ENCODE measurements at regions not wholly inside any gene's neighbourhood (a gene's known extent, or its start where the extent isn't known, plus 50 kb on each side); places are given as distances from the start of the nearest gene placed in this dataset.

GRCh38 chr22:47369431-47370015 lies 607.1 kb downstream of the TBC1D22A start:
- TF ChIP-seq CTCF (IDR thresholded peaks at IDR 0.05), result no peak
- no peak for TF ChIP-seq POLR2A (IDR thresholded peaks at IDR 0.05)

Data from esophagus squamous epithelium (tissue), 4 donors.